ENCODE measurements at regions not wholly inside any gene's neighbourhood (a gene's known extent, or its start where the extent isn't known, plus 50 kb on each side); places are given as distances from the start of the nearest gene placed in this dataset.

- ChIA-PET CTCF (no interaction called here), POLR2A (no interaction called here)
- DNase-seq (ENCODE audit: low read depth, low spot score), result no peak
- TF ChIP-seq, protein P1, sequence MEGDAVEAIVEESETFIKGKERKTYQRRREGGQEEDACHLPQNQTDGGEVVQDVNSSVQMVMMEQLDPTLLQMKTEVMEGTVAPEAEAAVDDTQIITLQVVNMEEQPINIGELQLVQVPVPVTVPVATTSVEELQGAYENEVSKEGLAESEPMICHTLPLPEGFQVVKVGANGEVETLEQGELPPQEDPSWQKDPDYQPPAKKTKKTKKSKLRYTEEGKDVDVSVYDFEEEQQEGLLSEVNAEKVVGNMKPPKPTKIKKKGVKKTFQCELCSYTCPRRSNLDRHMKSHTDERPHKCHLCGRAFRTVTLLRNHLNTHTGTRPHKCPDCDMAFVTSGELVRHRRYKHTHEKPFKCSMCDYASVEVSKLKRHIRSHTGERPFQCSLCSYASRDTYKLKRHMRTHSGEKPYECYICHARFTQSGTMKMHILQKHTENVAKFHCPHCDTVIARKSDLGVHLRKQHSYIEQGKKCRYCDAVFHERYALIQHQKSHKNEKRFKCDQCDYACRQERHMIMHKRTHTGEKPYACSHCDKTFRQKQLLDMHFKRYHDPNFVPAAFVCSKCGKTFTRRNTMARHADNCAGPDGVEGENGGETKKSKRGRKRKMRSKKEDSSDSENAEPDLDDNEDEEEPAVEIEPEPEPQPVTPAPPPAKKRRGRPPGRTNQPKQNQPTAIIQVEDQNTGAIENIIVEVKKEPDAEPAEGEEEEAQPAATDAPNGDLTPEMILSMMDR (IDR thresholded peaks at IDR 0.05; ENCODE audit: insufficient read depth, low read length, missing control alignments), result no peak
- H3K4me3 ChIP-seq (ENCODE audit: low read depth, low read length), result no peak overlapping the region
Observed at GRCh38 chr1:187794561-187794960, 965.8 kb downstream of the PLA2G4A start.

GRCh38 chr1:187809549-187809948 lies 980.8 kb downstream of the PLA2G4A start:
- CTCF ChIA-PET, result no interaction called here
- POLR2A ChIA-PET, result no interaction called here

DNA sequence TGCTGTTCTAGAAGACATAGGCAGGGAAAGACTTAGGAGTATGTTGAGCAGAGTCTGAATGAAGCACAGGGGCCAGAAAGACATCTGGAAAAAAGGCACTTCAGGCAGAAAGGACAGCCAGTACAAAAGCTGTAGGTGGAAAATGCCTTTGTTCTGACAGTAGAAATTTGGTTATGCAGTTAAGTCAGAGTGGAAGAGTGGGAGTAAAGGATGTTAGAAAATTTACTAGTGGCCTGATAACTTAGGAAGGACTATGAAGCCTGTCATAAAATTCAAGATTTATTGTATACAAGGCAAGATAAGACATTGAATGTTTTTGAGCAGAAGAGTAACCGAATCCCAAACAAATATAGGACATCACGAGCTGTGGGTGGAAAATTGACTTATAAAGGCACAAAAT lies 987.9 kb downstream of the PLA2G4A start:
- ChIA-PET POLR2A (no interaction called here), CTCF (no interaction called here)
- no peak overlapping the region for H3K4me3 ChIP-seq (ENCODE audit: low read depth, low read length)
- DNase-seq (ENCODE audit: low read depth, low spot score), result no peak
- TF ChIP-seq, protein P1 (IDR thresholded peaks at IDR 0.05; ENCODE audit: insufficient read depth, low read length, missing control alignments), result no peak

More at GRCh38 chr1:187809549-187809948, 980.8 kb downstream of the PLA2G4A start:
- TF ChIP-seq, protein P1 (IDR thresholded peaks at IDR 0.05; ENCODE audit: insufficient read depth, low read length, missing control alignments), result no peak
- no peak overlapping the region for H3K4me3 ChIP-seq (ENCODE audit: low read depth, low read length)
- no peak for DNase-seq (ENCODE audit: low read depth, low spot score)

DNA sequence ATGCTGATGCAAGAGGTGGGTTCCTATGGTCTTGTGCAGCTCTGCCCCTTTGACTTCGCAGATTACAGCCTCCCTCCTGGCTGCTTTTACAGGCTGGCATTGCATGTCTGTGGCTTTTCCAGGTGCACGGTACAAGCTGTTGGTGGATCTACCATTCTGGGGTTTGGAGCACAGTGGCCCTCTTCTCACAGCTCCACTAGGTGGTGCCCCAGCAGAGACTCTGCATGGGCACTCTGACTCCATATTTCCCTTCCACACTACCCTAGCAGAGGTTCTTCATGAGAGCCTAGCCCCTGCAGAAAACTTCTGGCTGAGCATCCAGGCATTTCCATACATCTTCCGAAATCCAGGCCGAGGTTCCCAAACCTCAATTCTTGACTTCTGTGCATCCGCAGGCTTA lies 989.0 kb downstream of the PLA2G4A start:
- TF ChIP-seq, protein P1 (IDR thresholded peaks at IDR 0.05; ENCODE audit: insufficient read depth, low read length, missing control alignments), result no peak
- POLR2A ChIA-PET, result no interaction called here
- H3K4me3 ChIP-seq (ENCODE audit: low read depth, low read length), result no peak overlapping the region
- CTCF ChIA-PET, result no interaction called here
- DNase-seq (ENCODE audit: low read depth, low spot score), result no peak

- no peak overlapping the region for H3K4me3 ChIP-seq (ENCODE audit: low read depth, low read length)
- POLR2A ChIA-PET, result no interaction called here
- TF ChIP-seq, protein P1 (IDR thresholded peaks at IDR 0.05; ENCODE audit: insufficient read depth, low read length, missing control alignments), result no peak
- CTCF ChIA-PET, result no interaction called here
- DNase-seq (ENCODE audit: low read depth, low spot score), result no peak
Observed at GRCh38 chr1:187819086-187819485, 990.3 kb downstream of the PLA2G4A start.

- ChIA-PET CTCF (no interaction called here), POLR2A (no interaction called here)
- TF ChIP-seq, protein P1 (IDR thresholded peaks at IDR 0.05; ENCODE audit: insufficient read depth, low read length, missing control alignments), result no peak
- H3K4me3 ChIP-seq (ENCODE audit: low read depth, low read length), result no peak overlapping the region
- DNase-seq (ENCODE audit: low read depth, low spot score), result no peak
Observed at GRCh38 chr1:187836557-187836956, 1007.8 kb downstream of the PLA2G4A start.
